Stimulated activated CD4-positive, alpha-beta T cell treated with anti-CD3 and anti-CD28 coated beads, Interleukin-2, amount 100 ng/mL, for 24 hours (primary cell): ENCODE measurements at regions not wholly inside any gene's neighbourhood (a gene's known extent, or its start where the extent isn't known, plus 50 kb on each side); places are given as distances from the start of the nearest gene placed in this dataset.
"Not testable (repeated sequence)": the region's sequence is repeated elsewhere in the genome, so short reads cannot be mapped to it uniquely, and the experiment has no call there.

Experiments
- DNase-seq, 2 donors: peaks; one replicate each; pipeline ENCODE4 v3.0.0-alpha.2; 2020

- no peak for DNase-seq
Measured at GRCh38 chr6:27168108-27168507, 79.4 kb upstream of the PRSS16 start.

DNA sequence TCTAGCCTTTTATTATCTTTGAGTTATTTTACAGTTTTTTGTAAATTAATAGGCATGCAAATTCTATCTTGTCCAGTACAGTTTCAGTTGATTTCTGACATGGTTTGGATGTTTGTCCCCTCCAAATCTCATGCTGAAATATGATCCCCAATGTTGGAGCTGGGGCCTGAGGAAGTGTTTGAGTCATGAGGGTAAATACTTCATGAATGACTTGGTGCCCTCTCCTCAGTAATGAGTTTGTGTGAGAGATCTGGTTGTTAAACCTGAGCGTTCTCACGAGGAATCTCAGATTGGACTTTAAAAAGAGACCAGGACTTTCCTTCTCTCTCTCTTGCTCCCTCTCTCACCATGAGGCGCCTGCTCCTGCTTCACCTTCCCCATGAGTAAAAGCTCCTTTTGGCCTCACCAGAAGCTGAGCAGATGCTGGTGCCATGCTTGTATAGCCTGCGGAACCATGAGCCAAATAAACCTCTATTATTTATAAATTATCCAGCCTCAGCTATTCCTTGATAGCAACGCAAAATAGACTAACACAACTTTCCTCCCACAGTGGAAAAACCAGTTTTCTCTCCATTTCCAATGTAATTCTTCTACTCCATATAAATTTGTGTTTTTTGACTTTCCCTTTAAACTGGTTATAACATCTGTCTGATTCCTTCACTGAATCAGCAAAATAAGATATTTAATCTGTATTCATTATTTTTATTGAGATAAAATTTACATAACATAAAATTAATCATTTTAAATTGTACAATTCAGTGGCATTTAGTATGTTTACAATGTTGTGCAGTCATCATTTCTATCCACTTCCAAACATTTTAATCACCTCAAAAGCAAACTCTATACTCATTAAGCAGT, 78.7 kb upstream of the PRSS16 start:
- DNase-seq = no peak

DNA sequence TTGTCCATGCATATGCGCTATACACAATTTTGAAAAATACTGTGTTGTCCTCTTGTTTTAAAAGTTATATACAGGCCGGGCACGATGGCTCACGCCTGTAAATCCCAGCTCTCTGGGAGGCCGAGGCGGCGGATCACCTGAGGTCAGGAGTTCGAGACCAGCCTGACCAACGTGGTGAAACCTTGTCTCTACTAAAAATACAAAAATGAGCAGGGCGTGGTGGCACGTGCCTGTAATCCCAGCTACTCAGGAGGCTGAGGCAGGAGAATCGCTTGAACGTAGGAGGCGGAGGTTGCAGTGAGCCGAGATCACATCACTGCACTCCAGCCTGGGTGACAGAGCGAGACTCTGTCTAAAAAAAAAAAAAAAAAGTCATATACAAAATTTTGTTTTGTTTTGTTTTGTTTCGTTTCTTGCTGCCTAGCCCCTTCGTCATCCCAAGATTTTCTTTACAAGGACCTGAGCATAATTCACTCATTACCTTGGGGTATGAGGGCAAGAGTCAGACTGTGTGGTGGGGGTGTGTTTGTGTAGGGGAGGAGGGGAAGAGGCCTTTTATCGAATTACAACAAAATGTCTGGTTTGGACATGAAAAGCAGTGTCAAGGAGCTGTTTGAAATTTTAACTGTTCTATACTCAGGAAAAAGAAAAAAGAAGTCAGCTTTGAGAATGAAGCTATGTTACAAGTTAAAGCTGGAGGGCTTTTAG, 74.8 kb upstream of the PRSS16 start:
- DNase-seq = not testable (repeated sequence)

DNA sequence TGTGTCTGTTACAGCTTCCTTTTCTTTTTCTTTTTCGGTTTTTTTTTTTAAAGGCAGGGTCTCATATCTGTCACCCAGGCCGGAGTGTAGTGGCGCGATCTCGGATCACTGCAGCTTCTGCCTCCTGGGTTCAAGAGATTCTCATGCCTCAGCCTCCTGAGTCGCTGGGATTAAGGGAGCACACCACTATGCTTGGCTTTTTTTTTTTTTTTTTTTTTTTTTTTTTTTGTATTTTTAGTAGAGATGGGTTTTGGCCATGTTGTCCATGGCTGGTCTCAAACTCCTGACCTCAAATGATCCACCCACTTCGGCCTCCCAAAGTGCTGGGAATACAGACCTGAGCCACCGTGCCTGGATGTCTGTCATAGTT, 74.3 kb upstream of the PRSS16 start:
- not testable (repeated sequence) for DNase-seq

DNA sequence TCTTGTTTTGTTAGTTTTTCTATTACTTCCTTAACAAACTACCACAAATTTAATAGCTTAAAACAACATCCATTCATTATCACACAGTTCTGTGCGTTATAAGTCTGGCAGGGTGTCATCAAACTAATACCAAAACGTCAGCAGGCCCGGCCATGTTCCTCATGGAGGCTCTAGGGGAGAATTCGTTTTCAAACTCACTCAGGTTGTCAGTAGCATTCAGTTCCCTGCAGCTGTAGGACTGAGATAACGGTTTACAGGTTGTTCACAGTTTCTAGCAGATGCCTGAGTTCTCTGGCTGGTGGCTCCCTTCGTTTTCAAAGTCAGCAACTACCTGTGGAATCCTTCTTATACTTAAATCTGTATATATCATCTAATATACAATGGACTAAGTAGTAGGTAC, 72.5 kb upstream of the PRSS16 start:
- DNase-seq = no peak

- DNase-seq = no peak
Measured at GRCh38 chr6:27176096-27176495, 71.4 kb upstream of the PRSS16 start.

DNA sequence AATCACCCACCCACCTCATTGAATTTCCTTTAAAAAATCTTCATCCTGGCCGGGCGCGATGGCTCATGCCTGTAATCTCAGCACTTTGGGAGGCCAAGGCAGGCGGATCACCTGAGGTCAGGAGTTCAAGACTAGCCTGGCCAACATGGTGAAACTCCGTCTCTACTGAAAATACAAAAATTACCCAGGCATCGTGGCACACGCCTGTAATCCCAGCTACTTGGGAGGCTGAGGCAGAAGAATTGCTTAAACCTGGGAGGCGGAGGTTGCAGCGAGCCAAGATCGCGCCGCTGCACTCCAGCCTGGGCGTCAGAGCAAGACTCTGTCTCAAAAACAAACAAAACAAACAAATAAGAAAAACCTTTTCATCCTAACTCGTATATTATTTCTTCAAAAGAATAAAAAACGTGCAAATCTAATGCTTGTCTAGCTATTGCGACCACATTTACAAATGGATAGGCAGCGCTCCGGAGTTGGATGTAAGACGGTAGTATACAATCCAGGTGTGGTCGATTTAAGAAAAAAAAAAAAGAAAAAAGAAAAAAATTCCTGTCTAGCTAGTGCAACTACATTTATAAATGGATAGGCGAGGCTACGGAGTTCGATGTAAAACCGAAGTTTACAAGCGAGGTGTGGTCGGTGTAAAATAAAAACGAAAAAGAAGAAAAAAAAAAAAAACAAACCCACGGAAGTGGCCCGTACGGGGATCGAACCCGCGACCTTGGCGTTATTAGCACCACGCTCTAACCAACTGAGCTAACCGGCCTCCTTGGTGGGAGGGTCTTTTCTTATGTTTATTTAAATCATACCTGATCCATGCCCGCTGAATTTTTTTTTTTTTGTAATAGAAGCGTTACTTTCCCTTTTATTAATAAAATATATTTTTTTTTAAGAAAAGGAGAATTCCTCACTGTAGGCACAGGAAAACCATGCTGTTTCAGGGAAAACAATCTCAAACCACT, 70.7 kb upstream of the PRSS16 start:
- peak; percentile 76 to 78 for DNase-seq

- peak; percentile 75 to 76 for DNase-seq
Measured at GRCh38 chr6:27177485-27178406, 69.8 kb upstream of the PRSS16 start.

DNA sequence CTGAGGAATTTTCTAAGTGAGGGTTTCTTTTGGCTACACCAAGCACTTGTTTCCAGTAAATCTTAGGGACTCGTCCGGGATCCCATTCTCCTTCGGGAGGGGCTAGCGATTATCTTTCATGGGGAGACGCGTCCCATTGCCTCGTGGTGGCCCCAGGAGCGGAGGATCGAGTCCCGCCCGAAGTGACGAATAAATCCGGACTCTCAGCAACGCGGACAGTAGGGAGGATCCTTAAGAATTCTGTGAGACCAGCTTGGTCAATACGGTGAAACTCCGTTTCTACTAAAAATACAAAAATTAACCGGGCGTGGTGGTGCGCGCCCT, 69.1 kb upstream of the PRSS16 start:
- peak; percentile 37 for DNase-seq

- DNase-seq = no peak
Measured at GRCh38 chr6:27178860-27179259, 68.6 kb upstream of the PRSS16 start.

GRCh38 chr6:27183060-27183832, 64.3 kb upstream of the PRSS16 start:
- no peak for DNase-seq

GRCh38 chr6:27187231-27188060, 60.1 kb upstream of the PRSS16 start:
- no peak for DNase-seq

GRCh38 chr6:27188061-27188884, 59.2 kb upstream of the PRSS16 start:
- peak; percentile 36 to 47 for DNase-seq

GRCh38 chr6:27188885-27189418, 58.5 kb upstream of the PRSS16 start:
- DNase-seq = peak; percentile 48 to 61

GRCh38 chr6:27190126-27190525, 57.4 kb upstream of the PRSS16 start:
- no peak for DNase-seq

DNA sequence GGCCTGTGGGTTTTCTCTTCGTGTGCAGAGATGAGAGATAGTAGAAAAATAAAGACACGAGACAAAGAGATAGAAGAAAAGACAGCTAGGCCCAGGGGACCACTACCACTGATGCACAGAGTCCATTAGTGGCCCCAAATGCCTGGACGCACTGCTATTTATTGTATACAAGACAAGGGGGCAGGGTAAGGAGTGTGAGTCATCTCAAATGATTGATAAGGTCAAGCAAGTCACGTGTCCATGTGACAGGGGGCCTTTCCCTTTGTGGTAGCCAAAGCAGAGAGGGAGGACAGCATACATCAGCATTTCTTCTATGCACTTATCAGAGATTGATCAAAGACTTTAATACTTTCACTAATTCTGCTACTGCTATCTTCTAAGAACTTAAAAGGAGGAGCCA, 53.0 kb upstream of the PRSS16 start:
- not testable (repeated sequence) for DNase-seq

DNA sequence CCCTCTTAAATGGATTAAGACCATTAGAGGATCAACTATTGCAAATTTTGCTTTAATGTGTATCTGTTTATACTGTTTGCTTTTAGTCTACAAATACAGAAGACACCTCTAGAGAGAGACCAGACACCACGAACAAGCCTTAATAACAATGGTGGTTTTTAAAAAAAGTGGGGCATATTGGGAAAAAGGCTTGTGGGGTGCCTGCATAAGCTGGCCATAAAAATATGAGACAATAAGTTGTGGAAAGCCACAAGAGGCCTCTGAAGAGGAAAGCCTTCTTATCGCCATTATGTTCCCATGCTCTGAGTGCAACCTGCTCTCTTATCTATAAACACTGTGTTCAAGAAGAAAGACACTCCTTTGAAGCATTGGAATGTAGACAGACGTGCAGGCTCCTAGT, 52.0 kb upstream of the PRSS16 start:
- DNase-seq = not testable (repeated sequence)
